WTC11 (cell line): ENCODE measurements at regions not wholly inside any gene's neighbourhood (a gene's known extent, or its start where the extent isn't known, plus 50 kb on each side); places are given as distances from the start of the nearest gene placed in this dataset.

ENCODE experiments used
- ATAC-seq: fragments of 200-7000 bp; cut with Tn5 transposase; 2 replicates; pipeline ENCODE4 v1.10.0; 2021; ENCODE audit warnings: mild to moderate bottlenecking, moderate library complexity
- CTCF ChIA-PET: fragments of 300-600 bp; sonication (Branson Sonifier 250); formaldehyde crosslinking; loops from one replicate; lab custom pipeline; 2021; ENCODE audit warnings: antibody characterized with exemption; lab: Charles Lee
- POLR2A ChIA-PET: fragments of 350-600 bp; sonication (Branson Sonifier 250); formaldehyde crosslinking; loops from one replicate; lab custom pipeline; 2021; ENCODE audit warnings: antibody characterized with exemption; lab: Charles Lee
- DNase-seq: peaks from one replicate; pipeline ENCODE4 v3.0.0; 2021; ENCODE audit warnings: low spot score
- H3K27ac Mint-ChIP-seq: 2 replicates; pipeline ENCODE4 v1.8.0; 2021; ENCODE audit warnings: mixed read lengths
- H3K27me3 Mint-ChIP-seq: 2 replicates; pipeline ENCODE4 v1.8.0; 2021; ENCODE audit warnings: low read depth, mild to moderate bottlenecking, moderate library complexity, mixed read lengths
- H3K36me3 Mint-ChIP-seq: 2 replicates; pipeline ENCODE4 v1.8.0; 2021; ENCODE audit warnings: mixed read lengths
- H3K4me1 Mint-ChIP-seq: 2 replicates; pipeline ENCODE4 v1.8.0; 2022; ENCODE audit warnings: mixed read lengths
- H3K4me3 Mint-ChIP-seq: 2 replicates; pipeline ENCODE4 v1.8.0; 2021; ENCODE audit warnings: mild to moderate bottlenecking, moderate library complexity, mixed read lengths
- H3K9me3 Mint-ChIP-seq: 2 replicates; pipeline ENCODE4 v1.8.0; 2021; ENCODE audit warnings: mixed read lengths
- CREB1 ChIP-seq: sonication (generic); formaldehyde crosslinking; IDR thresholded peaks from 2 replicates; pipeline ENCODE4 v1.8.0; 2023; ENCODE audit warnings: mild to moderate bottlenecking, missing genetic modification reagents
- ELF4 ChIP-seq: sonication (generic); formaldehyde crosslinking; IDR thresholded peaks from 2 replicates; pipeline ENCODE4 v1.8.1; 2022; ENCODE audit warnings: low read depth, mild to moderate bottlenecking, moderate library complexity, missing genetic modification reagents
- GABPB1 ChIP-seq: sonication (generic); formaldehyde crosslinking; IDR thresholded peaks from 2 replicates; pipeline ENCODE4 v1.8.1; 2023; ENCODE audit warnings: mild to moderate bottlenecking, missing genetic modification reagents
- HMGA2 ChIP-seq: fragments of 250-450 bp; sonication (Bioruptor Pico); IDR thresholded peaks from 2 replicates; pipeline ENCODE4 v1.4.0; 2021; ENCODE audit warnings: mild to moderate bottlenecking, moderate library complexity
- JUN ChIP-seq: sonication (generic); formaldehyde crosslinking; IDR thresholded peaks from 2 replicates; pipeline ENCODE4 v1.8.0; 2023; ENCODE audit warnings: mild to moderate bottlenecking, missing genetic modification reagents
- NFE2L1 ChIP-seq: sonication (generic); formaldehyde crosslinking; IDR thresholded peaks from 2 replicates; pipeline ENCODE4 v1.8.1; 2023; ENCODE audit warnings: missing genetic modification reagents
- NR2C2 ChIP-seq: sonication (generic); formaldehyde crosslinking; IDR thresholded peaks from 2 replicates; pipeline ENCODE4 v1.8.0; 2022; ENCODE audit warnings: mild to moderate bottlenecking, missing genetic modification reagents
- SMAD4 ChIP-seq: sonication (generic); formaldehyde crosslinking; IDR thresholded peaks from 2 replicates; pipeline ENCODE4 v1.8.0; 2022; ENCODE audit warnings: mild to moderate bottlenecking, missing genetic modification reagents
- TCF7 ChIP-seq: sonication (generic); formaldehyde crosslinking; IDR thresholded peaks from 2 replicates; pipeline ENCODE4 v1.8.0; 2022; ENCODE audit warnings: mild to moderate bottlenecking, low read depth, missing genetic modification reagents, moderate library complexity
- TEAD4 ChIP-seq: sonication (generic); formaldehyde crosslinking; IDR thresholded peaks from 2 replicates; pipeline ENCODE4 v1.8.0; 2022; ENCODE audit warnings: mild to moderate bottlenecking, missing genetic modification reagents
- ZNF219 ChIP-seq: sonication (generic); formaldehyde crosslinking; IDR thresholded peaks from 2 replicates; pipeline ENCODE4 v1.8.0; 2023; ENCODE audit warnings: missing genetic modification reagents, mild to moderate bottlenecking, borderline replicate concordance
- ZNF232 ChIP-seq: sonication (generic); formaldehyde crosslinking; IDR thresholded peaks from 2 replicates; pipeline ENCODE4 v1.8.0; 2022; ENCODE audit warnings: mild to moderate bottlenecking, missing genetic modification reagents
- ZNF671 ChIP-seq: fragments of 250-450 bp; sonication (Bioruptor Pico); IDR thresholded peaks from 2 replicates; pipeline ENCODE4 v1.8.0; 2021; ENCODE audit warnings: mild to moderate bottlenecking
- TF ChIP-seq, protein P1 (sequence below): sonication (generic); formaldehyde crosslinking; IDR thresholded peaks from 2 replicates; pipeline ENCODE4 v1.8.0; 2022; ENCODE audit warnings: mild to moderate bottlenecking, missing genetic modification reagents
- TF ChIP-seq, protein P2 (sequence below): sonication (generic); formaldehyde crosslinking; IDR thresholded peaks from 2 replicates; pipeline ENCODE4 v1.8.0; 2022; ENCODE audit warnings: missing genetic modification reagents
- TF ChIP-seq, protein P3 (sequence below): fragments of 200-600 bp; IDR thresholded peaks from 2 replicates; pipeline ENCODE4 v1.8.0; 2022; ENCODE audit warnings: antibody characterized with exemption
- TF ChIP-seq, protein P4 (sequence below): sonication (generic); formaldehyde crosslinking; IDR thresholded peaks from 2 replicates; pipeline ENCODE4 v1.8.1; 2023; ENCODE audit warnings: mild to moderate bottlenecking, missing genetic modification reagents
- TF ChIP-seq, protein P5 (sequence below): sonication (generic); formaldehyde crosslinking; IDR thresholded peaks from 2 replicates; pipeline ENCODE4 v1.8.1; 2022; ENCODE audit warnings: low read depth, mild to moderate bottlenecking, moderate library complexity, missing genetic modification reagents, borderline replicate concordance

DNA sequence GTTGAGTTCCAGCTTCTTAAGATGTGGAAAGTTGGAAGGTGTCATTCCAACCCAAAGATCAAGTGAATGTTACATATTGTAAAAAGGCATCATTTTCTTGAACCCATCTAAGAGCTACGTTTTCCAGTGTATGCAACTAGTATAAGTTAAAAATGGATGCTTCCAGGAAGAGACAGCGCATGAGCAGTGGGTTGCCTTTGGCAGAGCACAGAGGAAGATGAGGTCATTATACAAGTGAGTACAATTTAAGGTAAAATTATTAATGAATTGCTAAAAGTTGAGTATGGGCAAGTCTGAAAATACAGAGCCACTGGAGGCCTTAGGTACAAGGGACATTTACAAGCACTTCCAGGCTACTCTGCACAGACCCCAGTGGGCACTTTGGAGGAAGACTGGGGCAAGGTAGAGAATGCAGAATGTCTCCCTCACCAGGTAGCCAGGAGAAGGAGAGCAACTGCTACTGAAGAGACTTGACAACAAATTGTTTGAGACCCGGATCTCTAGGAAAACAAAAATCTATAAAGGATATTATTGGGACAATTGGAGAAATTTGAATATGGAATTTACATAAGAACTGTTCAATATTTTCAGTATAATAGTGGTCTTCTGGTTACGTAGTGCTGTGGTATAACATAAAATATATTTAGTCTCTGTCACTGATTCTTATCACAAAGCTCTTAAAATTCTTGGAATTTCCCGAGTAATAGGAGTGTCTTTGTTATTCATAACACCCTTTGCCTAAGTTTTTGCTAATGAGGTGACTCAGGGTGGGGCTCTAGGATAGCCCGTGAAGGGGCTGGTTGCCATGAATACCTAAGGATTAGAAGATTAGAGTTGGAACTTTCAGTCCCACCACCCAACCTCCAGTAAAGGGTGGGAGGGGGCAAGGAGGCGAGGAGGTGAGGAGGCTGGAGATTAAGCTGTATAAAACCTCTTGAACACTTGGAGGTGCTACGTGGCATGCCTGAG, 129.9 kb upstream of the FER start:
- Mint-ChIP-seq H3K9me3 (peaks cover 33% of the 10 kb centered on the region), H3K4me3 (no peak overlapping the region), H3K27me3 (no peaks in the 10 kb centered on the region), H3K27ac (no peak overlapping the region), H3K4me1 (peaks cover 31% of the 10 kb centered on the region), H3K36me3 (peaks cover 12% of the 10 kb centered on the region)
- ChIA-PET CTCF (interaction anchor here (0.8 to 1.2 kb wide), 2 partner anchors 24 to 68 kb away, joined by 3 read pairs; no protein-coding TSS in a partner anchor), POLR2A (no interaction called here)
- no peak for TF ChIP-seq ZNF219
- TF ChIP-seq ELF4 (CRISPR knock-in tag), result no peak
- TF ChIP-seq, protein P1, sequence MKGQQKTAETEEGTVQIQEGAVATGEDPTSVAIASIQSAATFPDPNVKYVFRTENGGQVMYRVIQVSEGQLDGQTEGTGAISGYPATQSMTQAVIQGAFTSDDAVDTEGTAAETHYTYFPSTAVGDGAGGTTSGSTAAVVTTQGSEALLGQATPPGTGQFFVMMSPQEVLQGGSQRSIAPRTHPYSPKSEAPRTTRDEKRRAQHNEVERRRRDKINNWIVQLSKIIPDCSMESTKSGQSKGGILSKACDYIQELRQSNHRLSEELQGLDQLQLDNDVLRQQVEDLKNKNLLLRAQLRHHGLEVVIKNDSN (CRISPR knock-in tag), result no peak
- TF ChIP-seq, protein P2, sequence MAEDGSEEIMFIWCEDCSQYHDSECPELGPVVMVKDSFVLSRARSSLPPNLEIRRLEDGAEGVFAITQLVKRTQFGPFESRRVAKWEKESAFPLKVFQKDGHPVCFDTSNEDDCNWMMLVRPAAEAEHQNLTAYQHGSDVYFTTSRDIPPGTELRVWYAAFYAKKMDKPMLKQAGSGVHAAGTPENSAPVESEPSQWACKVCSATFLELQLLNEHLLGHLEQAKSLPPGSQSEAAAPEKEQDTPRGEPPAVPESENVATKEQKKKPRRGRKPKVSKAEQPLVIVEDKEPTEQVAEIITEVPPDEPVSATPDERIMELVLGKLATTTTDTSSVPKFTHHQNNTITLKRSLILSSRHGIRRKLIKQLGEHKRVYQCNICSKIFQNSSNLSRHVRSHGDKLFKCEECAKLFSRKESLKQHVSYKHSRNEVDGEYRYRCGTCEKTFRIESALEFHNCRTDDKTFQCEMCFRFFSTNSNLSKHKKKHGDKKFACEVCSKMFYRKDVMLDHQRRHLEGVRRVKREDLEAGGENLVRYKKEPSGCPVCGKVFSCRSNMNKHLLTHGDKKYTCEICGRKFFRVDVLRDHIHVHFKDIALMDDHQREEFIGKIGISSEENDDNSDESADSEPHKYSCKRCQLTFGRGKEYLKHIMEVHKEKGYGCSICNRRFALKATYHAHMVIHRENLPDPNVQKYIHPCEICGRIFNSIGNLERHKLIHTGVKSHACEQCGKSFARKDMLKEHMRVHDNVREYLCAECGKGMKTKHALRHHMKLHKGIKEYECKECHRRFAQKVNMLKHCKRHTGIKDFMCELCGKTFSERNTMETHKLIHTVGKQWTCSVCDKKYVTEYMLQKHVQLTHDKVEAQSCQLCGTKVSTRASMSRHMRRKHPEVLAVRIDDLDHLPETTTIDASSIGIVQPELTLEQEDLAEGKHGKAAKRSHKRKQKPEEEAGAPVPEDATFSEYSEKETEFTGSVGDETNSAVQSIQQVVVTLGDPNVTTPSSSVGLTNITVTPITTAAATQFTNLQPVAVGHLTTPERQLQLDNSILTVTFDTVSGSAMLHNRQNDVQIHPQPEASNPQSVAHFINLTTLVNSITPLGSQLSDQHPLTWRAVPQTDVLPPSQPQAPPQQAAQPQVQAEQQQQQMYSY, result no peak
- TF ChIP-seq NR2C2 (CRISPR knock-in tag), result no peak
- TF ChIP-seq TCF7 (CRISPR knock-in tag), result no peak
- no peak for TF ChIP-seq ZNF232 (CRISPR knock-in tag)
- no peak for TF ChIP-seq GABPB1 (CRISPR knock-in tag)
- no peak for TF ChIP-seq HMGA2 (CRISPR knock-in tag)
- TF ChIP-seq, protein P3, sequence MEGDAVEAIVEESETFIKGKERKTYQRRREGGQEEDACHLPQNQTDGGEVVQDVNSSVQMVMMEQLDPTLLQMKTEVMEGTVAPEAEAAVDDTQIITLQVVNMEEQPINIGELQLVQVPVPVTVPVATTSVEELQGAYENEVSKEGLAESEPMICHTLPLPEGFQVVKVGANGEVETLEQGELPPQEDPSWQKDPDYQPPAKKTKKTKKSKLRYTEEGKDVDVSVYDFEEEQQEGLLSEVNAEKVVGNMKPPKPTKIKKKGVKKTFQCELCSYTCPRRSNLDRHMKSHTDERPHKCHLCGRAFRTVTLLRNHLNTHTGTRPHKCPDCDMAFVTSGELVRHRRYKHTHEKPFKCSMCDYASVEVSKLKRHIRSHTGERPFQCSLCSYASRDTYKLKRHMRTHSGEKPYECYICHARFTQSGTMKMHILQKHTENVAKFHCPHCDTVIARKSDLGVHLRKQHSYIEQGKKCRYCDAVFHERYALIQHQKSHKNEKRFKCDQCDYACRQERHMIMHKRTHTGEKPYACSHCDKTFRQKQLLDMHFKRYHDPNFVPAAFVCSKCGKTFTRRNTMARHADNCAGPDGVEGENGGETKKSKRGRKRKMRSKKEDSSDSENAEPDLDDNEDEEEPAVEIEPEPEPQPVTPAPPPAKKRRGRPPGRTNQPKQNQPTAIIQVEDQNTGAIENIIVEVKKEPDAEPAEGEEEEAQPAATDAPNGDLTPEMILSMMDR, result no peak
- no peak for TF ChIP-seq ZNF671 (CRISPR knock-in tag)
- no peak for TF ChIP-seq CREB1 (CRISPR knock-in tag)
- TF ChIP-seq JUN (CRISPR knock-in tag), result no peak
- TF ChIP-seq NFE2L1 (CRISPR knock-in tag), result no peak
- no peak for TF ChIP-seq TEAD4 (CRISPR knock-in tag)
- TF ChIP-seq, protein P4, sequence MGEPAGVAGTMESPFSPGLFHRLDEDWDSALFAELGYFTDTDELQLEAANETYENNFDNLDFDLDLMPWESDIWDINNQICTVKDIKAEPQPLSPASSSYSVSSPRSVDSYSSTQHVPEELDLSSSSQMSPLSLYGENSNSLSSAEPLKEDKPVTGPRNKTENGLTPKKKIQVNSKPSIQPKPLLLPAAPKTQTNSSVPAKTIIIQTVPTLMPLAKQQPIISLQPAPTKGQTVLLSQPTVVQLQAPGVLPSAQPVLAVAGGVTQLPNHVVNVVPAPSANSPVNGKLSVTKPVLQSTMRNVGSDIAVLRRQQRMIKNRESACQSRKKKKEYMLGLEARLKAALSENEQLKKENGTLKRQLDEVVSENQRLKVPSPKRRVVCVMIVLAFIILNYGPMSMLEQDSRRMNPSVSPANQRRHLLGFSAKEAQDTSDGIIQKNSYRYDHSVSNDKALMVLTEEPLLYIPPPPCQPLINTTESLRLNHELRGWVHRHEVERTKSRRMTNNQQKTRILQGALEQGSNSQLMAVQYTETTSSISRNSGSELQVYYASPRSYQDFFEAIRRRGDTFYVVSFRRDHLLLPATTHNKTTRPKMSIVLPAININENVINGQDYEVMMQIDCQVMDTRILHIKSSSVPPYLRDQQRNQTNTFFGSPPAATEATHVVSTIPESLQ (CRISPR knock-in tag), result no peak
- TF ChIP-seq SMAD4, result no peak
- TF ChIP-seq, protein P5, sequence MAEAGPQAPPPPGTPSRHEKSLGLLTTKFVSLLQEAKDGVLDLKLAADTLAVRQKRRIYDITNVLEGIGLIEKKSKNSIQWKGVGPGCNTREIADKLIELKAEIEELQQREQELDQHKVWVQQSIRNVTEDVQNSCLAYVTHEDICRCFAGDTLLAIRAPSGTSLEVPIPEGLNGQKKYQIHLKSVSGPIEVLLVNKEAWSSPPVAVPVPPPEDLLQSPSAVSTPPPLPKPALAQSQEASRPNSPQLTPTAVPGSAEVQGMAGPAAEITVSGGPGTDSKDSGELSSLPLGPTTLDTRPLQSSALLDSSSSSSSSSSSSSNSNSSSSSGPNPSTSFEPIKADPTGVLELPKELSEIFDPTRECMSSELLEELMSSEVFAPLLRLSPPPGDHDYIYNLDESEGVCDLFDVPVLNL (CRISPR knock-in tag), result no peak
- ATAC-seq, result peak; percentile 81
- no peak for DNase-seq
